Fibroblast of upper back skin (primary cell): ENCODE measurements at regions not wholly inside any gene's neighbourhood (a gene's known extent, or its start where the extent isn't known, plus 50 kb on each side); places are given as distances from the start of the nearest gene placed in this dataset.

Source experiments
- DNase-seq: peaks from one replicate; pipeline ENCODE4 v3.0.0-alpha.2; 2013

DNA sequence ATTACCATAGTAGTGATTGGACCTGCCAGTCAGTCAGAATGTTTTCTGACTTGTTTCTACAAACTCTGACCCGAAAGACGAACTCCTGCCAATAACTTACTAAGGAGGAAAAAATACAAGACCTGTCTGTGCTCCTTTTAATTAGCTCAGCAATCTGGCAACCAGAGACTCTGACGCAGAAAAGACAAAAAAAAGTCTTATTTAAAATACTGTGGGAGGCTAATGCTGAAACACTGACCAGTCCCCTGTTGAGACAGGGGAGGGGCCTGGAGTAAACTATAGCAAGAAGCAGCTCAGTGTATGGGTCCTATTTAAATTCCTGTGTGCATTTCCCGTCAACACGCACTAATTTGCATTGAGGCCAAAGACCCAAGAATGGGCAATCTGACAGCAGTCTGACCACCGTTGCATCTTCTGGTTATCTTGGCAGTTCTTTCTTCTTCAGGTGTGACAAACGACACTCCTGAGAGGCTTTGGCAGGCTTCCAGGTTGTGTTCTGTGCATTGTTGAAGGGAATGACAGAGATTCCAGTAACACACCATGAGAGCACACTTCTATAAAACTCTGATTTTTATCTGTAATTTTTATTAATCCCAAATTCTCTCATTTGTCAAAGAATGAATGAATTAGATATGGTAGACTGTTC is 1114.3 kb downstream of the IGSF11 start:
- DNase-seq: no peak

DNA sequence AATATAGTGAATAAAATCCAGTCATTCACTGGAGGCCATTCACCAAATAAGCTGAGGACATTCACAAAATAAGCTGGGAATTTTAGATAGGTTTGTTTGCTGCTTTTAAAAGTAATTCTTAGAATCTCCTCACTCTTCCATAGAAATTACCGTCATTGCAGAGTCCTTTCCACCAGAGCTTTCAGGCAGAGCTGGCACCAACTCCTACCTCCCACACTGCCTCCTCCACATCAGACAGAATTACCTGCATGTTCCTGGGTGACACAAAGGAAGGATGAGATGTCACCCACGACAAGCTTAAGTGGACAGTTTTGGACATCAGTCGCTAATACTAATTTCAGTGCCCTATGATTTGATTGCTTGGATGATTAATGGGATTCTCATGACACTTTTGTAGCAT is 1113.2 kb downstream of the IGSF11 start:
- DNase-seq: no peak

DNA sequence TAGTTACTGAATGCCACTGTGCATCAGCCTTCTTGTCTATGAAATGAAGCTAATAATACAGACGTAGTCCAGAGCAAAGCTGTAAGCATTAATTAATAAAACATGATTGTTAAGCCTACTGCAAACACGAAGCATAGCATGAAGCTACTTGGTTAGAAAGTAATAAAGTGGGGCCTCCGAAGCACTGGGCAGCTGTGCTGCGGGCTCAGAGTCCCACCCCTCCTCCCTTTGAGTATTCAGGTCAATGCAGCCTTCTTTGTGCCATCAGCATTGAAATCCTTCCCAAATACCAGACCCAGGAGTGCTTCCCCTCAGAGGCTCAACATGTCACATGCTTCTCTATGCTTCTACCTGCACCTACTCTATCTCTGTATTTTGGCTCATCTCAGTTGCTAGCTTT is 1112.6 kb downstream of the IGSF11 start:
- no peak for DNase-seq

DNA sequence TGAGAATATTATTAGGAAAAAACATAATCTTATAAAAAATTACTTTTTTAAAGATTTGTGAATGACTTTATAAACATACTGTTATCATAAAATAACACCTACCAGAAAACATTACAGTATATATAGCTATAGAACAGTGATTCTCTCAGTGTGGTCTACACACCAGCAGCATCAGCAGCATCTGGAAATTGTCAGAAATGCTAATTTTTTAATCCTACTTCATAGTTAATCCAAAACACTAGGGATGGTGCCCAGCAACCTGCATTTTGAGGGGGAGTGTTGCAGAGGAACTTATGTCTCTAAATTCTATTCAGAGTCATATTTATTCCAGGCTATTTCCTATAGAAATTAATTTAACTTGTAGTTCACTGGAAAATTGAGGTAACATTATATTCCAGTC is 1107.8 kb downstream of the IGSF11 start:
- DNase-seq: no peak

DNA sequence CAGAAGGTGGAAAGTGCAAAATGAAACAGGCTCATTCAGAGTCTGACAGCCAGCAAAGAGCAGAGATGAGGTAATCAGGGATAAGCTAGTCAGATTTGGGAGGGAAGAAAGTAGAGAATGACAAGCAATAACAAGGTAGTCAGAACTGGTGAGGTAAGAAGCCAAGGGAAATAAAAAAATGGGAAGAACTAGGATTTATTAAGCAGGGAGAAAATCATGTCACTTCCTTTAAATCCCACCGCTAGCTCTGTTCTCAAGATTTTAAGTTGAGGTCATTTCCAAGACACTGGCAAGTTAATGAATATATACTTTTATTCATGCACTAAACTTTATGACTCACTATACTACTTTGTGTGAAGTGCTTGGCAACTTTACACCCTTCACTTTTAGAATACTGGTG is 1106.8 kb downstream of the IGSF11 start:
- DNase-seq: no peak

DNA sequence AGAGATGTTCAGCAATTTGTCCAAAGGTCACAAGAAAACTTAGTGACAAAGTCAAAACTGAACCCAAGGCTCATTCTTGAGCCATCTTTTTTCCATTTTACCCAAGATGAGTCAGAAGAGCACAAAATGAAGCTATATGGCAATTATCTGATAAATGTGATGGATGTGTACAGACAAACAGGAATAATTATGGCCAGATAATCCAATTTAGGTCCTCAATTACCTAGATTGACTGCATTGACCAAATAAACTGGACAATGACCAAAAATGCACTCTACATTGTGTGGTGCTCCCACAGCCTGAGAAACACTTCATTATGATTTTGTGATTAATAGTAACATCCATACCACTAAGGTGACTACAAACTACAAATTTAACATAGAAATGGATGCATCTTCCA is 1105.8 kb downstream of the IGSF11 start:
- no peak for DNase-seq

- no peak for DNase-seq
Observed at GRCh38 chr3:117932441-117932840, 1102.2 kb downstream of the IGSF11 start.

- DNase-seq: no peak
Observed at GRCh38 chr3:117936159-117936558, 1098.5 kb downstream of the IGSF11 start.

GRCh38 chr3:117938974-117939373 is 1095.7 kb downstream of the IGSF11 start:
- no peak for DNase-seq

DNA sequence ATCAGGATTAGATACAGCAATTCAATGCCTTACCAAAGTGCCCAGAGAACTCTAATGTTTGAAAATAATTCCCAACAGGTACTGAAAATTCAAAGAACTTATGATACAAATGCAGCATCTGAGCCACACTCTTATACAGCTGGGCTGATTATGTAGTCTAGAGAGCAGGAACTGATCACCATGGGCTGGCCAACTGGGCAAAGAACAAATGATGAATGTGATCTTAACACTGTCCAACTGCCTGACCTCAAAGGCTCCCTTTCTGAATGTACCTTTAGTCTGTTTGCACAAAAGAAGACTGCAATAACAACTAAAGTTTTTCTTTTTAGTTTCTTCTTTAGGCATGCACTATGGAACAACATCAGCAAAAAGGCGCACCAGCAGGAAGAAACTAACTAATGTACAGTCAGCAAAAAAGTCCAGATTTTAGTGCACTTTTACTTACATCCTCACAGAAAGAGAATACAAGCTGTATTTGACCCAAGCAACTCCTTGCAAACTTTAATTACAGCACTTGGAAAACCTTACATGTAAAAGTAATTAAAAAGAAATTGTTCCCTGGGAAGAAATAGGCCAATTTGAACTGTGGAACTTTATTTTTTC is 1095.1 kb downstream of the IGSF11 start:
- DNase-seq: no peak

DNA sequence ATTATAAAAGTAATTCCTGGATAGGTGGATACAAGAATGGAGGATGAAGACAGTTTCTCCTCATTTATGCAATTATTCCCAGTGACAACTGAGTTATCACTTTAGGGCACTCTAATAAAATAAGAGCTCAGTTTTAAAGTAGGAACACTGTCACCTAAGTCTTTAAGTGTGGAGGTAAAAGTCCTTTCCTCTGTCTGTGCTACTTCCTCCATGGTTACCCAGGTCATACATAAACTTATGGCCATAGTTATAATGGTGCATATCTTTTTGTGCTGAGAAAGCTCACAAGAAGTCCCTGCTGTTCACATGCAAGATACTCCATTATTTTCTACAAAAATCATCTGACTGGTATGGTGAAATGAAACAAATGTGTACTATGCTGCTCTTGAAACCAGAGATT is 1093.6 kb downstream of the IGSF11 start:
- DNase-seq: no peak

DNA sequence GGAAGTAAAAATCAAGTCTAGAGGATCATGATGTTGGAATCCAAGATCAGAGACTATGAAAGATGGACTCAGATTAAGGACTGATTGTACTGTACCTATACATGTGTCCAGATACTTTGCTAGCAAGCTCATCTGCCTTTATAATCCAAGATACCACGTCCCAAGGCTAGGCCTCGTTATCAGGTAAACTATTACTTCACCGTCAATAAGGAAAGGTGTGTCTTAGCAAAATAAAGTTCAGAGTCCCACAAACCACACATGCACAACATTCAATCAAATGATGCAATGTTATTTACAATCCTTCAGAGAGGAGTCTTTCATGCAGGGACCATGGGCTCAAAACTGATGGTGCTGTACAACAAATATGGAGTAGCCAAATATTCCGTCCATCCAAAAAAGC is 1092.9 kb downstream of the IGSF11 start:
- DNase-seq: no peak

DNA sequence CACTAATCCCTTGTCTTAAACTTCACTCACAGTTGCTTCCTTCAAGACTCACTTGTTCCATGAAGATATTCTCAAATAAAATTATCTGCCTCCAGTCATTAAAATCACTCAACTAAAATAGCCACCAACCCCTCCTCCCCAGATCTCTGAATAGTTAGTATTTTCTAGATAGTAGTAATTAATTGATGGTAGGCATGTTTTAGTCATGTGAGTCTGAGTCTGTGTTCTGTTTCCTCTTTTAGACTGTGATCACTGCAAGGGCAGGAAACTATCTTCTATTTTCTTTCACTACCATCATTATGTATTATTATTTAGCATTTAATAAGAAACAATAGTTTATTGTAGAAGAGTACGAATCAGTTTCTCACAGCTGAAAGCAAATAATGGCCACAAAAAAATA is 1080.5 kb downstream of the IGSF11 start:
- DNase-seq: no peak

GRCh38 chr3:117955196-117955595 is 1079.5 kb downstream of the IGSF11 start:
- DNase-seq: peak; percentile 13

- DNase-seq: no peak
Observed at GRCh38 chr3:117958027-117958426, 1076.6 kb downstream of the IGSF11 start.

DNA sequence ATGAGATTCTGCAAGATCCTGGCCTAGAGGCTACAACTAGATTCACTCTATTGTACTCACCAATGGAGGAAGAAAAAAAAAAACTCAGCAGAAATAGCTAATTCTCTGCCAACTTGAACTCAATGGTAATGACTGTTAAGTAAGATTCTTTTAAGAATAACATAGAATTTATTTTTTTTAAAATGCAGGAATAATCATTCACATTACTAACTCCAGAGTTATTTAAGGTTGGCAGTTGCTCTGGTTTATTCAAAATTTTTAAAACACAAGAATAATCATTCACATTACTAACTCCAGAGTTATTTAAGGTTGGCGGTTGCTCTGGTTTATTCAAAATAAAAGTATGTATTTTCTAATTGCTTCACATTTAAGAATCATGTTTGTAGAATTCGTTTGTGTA is 1071.9 kb downstream of the IGSF11 start:
- peak; percentile 59 for DNase-seq

DNA sequence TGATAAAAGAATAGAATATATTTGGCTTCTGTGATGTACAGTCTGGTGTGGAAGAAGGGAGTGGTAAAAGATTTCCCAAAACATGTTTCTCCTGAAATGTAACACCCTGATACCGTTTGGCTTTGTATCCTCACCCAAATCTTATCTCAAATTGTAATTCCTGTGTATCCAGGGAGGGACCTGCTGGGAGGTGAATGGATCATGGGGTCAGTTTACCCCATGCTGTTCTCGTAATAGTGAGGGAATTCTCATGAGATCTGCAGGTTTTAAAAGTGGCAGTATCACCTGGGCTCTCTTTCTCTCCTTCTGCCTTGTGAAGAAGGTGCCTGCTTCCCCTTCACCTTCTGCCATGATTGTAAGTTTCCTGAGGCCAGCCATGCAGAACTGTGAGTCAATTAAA is 1070.8 kb downstream of the IGSF11 start:
- no peak for DNase-seq

- DNase-seq: no peak
Observed at GRCh38 chr3:117964814-117965213, 1069.8 kb downstream of the IGSF11 start.

GRCh38 chr3:117977504-117978228 is 1057.0 kb downstream of the IGSF11 start:
- DNase-seq: no peak

GRCh38 chr3:117979466-117979865 is 1055.2 kb downstream of the IGSF11 start:
- no peak for DNase-seq

- DNase-seq: no peak
Observed at GRCh38 chr3:117987256-117987655, 1047.4 kb downstream of the IGSF11 start.

GRCh38 chr3:117989982-117990381 is 1044.7 kb downstream of the IGSF11 start:
- DNase-seq: no peak

DNA sequence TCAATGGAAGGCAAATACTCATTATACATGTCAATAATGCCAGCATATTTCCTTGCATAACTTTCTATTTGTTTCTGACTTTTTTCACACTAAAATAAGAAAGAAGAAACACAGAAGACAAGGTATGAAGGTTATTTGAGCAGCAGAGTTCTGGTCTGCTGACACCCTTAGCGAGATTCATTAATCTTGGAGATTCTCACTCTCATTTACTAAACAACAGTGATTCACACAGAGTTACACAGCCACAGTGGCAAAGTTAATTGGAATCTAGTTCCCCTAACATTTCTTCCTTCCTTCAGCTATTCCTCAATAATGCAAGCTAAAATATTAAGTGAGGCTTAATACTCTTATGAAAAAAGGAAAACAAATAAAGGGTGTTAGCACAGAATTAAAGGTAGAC is 1044.0 kb downstream of the IGSF11 start:
- DNase-seq: no peak

- no peak for DNase-seq
Observed at GRCh38 chr3:117995842-117996437, 1038.7 kb downstream of the IGSF11 start.
